ENCODE measurements at regions not wholly inside any gene's neighbourhood (a gene's known extent, or its start where the extent isn't known, plus 50 kb on each side); places are given as distances from the start of the nearest gene placed in this dataset.
A peak's percentile ranks its signal among the peaks of the same experiment; 100 is the strongest.

GRCh38 chr10:129020651-129021330 lies 446.2 kb upstream of the MGMT start:
- no peak for DNase-seq (ENCODE audit: low spot score)

DNA sequence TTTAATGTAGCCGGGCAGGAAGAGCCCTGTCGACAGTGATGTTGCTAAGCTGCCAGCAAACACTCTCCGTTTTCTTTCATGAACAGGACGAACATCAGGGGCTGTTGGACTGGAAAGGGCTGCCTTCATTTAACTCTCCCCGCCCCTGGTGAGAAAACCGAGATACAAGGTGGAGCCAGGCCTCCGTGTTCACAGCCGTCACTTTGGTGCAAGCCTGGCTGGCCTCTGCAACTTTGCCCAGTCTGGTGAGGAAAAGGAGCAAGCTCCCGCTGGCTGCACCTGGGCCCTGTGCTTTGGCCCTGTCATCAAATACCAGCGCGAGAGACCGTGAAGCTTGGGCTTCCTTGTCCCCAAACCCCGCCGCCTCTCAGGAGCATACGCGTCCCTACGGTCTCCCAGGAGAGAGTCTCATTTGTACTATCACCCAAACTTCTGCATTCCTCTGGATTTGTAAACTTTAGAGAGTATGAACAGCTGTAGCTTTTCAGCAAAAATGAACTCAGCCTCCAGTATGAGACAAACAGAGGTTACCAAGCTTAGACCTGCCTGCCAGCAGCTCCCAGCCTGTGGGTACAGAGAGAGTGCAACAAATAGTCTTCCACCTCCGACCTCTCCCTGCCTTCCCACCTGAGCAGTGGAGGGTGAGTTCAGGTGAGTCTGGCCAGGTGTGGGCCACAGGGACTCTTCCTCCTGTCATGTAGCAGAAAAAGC lies 445.3 kb upstream of the MGMT start:
- peak; percentile 43 for DNase-seq (ENCODE audit: low spot score)

DNA sequence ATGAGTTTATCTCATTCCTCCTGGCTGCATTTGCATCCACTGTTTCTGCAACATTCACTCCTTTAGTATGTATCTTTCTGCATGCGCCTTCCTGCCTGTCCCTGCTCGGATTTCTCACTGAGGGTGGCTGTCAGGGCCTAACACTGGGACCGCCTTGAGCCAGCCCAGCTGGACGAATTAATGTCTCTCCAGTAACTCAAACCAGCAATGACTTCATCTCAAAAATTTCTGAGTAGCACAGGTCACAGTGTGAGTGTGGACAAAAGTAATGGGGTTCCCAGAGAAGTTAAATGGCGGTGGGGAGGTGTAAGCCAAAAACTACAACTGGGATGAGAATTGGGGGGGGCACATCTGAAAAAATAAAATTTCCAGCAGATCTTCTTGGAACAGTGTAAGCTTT lies 444.0 kb upstream of the MGMT start:
- DNase-seq (ENCODE audit: low spot score) = no peak

DNA sequence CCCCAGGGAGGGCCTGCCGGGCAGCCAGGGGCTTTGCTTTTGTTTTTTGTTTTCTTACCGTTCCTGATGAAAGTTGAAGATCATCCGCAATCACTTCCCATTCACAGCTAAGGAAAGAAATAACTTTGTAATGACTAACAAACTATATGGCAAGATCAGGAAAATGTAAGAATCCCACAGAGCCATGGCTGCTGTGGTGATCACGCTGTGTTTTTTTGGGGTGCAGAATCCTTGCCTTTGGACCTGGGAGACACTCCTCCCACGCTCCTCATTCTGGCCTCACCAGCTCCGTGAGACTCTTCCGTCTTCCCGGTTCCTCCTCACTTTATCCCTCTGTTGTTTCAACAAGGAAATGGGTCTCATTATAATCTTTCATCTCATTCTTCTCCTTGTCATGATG lies 443.0 kb upstream of the MGMT start:
- no peak for DNase-seq (ENCODE audit: low spot score)

DNA sequence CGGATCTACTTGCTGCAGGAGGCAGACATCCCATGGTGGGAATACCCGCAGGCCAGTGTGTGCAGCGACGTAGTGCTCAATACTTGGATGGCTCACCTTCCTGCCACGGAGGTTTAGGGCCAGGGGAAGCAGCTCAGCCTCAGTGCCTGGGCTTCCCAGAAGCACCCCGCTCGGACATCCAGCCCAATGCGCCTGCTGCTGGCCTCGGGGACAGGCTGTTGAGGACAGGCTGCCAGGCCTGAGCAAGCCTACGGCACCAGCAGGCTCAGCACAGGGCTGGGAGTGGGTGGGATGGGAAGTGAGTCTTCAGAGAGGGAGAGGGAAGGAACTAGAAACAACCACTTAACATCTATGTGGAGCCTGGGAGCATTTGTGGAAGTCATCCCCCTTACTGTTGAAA lies 441.3 kb upstream of the MGMT start:
- no peak for DNase-seq (ENCODE audit: low spot score)

DNA sequence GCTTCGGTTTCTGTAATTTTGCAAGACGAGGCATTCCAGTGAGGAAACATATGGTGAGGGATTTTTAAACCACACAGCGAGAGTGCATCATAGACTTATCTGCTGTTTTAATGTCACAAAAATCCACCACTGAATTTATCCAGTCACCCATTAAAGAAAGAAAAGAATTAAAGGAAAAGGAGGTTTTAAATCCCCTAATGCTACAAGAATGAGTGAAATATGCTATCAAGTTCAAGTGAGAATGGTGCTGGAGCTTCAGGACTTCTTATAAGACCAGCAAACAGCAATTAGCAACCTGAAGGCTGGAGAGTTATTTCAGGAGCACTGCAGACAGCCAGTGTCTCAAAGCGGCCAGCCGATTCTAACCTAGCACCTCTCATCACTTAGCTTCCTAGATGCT lies 439.1 kb upstream of the MGMT start:
- DNase-seq (ENCODE audit: low spot score) = no peak

DNA sequence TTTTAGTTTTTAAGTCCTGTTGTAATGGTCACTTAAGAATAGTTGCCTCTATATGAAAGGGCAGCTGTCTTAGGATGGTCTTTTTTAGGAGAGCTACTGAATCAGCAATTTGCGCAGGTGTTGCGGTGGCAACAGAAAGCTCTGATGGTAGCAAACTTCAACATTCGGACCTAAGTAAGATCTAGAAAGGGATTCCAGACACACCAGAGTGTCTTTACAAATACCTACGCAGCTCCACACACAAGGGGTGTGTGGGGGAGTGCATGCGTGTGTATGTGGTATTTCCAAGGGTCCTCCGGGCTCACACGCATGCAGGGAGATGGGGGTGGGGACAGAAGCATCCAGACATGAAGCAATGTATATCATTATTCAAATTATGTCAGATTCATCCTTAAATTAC lies 438.6 kb upstream of the MGMT start:
- DNase-seq (ENCODE audit: low spot score) = no peak

GRCh38 chr10:129029051-129029450 lies 438.0 kb upstream of the MGMT start:
- no peak for DNase-seq (ENCODE audit: low spot score)

DNA sequence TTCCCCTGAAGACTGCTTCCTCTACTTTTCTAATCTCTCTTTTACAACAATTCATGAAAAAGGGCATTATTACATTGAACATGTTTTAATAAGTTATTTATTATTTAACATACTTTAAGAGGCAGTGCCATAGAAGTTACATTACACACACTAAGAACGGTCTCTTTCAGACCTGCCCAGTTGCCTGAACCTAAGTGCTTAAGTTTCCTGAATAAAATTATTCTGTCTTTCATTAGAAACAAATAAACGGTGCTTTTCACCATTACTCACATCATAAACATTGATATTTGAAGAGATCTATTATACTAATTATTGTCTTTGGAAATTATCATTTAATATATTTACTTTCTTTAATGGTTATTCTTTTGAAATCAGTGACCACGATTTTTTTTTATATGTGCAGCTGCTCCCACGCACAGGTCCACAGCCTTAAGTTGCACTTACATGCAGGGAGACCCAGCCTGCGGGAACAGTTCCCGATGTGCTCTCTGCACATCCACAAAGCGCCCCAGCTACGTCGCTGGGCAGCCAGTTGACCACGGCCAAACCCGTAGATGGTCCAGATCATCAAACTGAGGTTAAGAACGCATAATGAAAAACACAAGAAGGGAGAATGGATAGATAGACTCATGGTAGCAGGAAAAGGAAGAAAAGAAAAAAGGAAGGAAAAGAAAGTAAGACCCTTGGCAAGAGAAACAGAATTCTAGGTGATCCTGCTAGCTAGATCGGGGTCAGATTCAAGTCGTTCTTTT lies 437.0 kb upstream of the MGMT start:
- no peak for DNase-seq (ENCODE audit: low spot score)

DNA sequence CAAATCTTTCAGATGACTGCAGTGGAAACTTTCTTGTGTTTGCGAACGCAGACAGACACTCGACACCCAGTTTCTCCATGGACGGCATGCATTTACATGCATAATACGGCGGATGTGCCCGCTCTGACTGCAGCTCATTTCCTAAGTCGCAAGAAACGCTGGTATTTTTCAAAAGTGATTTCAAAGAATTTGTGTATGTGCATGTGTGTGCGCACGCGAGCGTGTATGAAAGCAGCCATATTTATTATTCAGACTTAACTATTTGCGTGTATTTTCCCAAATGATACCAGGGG lies 436.5 kb upstream of the MGMT start:
- DNase-seq (ENCODE audit: low spot score) = no peak

GRCh38 chr10:129030996-129031843 lies 435.8 kb upstream of the MGMT start:
- peak; percentile 64 for DNase-seq (ENCODE audit: low spot score)

GRCh38 chr10:129031844-129032150 lies 435.2 kb upstream of the MGMT start:
- no peak for DNase-seq (ENCODE audit: low spot score)

DNA sequence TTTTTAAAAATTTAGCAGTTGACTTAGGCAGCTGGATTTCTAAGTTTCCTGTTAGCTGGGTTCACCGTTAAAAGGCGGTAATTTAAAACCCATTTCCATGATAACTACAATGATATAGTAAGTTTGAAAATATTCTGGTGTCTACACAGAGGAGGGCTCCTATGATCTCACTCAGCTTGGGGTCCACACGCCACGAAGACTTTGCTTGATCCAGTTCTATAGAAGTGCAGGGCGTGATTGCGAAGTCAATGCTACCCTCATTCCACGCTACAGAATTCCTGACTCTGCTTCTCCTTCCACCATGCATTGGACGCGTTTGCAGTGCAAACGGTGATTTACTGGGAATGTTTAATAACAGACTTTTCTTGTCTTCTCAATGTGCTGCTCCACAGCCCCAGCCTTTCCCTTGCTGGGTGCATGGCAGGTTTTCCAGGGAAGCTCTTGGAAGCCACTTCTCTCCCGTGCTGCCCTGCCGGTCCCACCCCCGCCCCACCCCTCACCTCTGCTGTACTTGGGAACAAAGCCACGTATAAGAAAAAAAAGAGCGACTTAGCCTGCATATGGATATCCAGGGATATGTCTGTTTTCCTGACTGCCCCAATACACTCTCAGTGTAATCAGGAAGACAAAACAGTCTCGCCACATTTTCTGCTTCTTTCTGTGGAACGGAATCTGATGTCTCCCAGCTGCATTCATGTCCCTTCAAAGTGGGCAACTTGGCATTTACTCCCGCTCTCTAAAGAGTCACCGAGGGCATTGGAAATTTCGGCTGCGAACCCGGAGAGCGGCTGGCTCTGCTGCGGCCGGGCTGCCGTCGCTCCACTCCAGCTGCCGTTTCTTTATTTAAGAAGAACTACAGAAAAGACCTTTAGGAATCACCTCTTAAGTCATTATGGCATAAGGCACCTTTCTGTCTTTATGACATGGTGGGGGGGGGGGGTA lies 434.4 kb upstream of the MGMT start:
- DNase-seq (ENCODE audit: low spot score) = no peak

- DNase-seq (ENCODE audit: low spot score) = no peak
These were observed 433.7 kb upstream of the MGMT start for GRCh38 chr10:129033340-129033739.

- peak; percentile 43 for DNase-seq (ENCODE audit: low spot score)
These were observed 433.2 kb upstream of the MGMT start for GRCh38 chr10:129033790-129034272.

- peak; percentile 82 for DNase-seq (ENCODE audit: low spot score)
These were observed 431.8 kb upstream of the MGMT start for GRCh38 chr10:129035052-129035827.

- no peak for DNase-seq (ENCODE audit: low spot score)
These were observed 428.5 kb upstream of the MGMT start for GRCh38 chr10:129038522-129038921.

GRCh38 chr10:129039406-129040370 lies 427.4 kb upstream of the MGMT start:
- DNase-seq (ENCODE audit: low spot score) = no peak

GRCh38 chr10:129040377-129040776 lies 426.7 kb upstream of the MGMT start:
- DNase-seq (ENCODE audit: low spot score) = no peak
